ENCODE measurements at regions not wholly inside any gene's neighbourhood (a gene's known extent, or its start where the extent isn't known, plus 50 kb on each side); places are given as distances from the start of the nearest gene placed in this dataset.

DNA sequence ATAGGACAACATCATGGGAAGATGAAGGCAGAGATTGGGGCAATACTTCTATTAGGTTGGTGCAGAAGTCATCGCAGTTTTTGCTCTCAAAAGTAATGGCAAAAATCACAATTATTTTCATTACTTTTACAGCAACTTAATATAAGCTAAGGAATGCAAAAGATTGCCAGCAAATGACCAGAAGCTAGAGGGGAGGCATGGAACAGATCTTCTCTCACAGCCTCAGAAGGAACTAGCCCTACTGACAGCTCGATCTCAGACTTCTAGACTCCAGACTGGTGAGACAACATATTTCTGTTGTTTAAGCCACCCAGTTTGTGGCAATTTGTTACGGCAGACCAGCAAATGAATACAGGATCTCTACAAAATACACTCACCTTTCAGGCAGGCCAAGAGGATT lies 348.5 kb upstream of the TBX3 start:
- no peak overlapping the region for H2AK5ac ChIP-seq (ENCODE audit: low read depth, low read length)
- no peak overlapping the region for H3K4me3 ChIP-seq (ENCODE audit: extremely low read depth in 1 of 4, insufficient read depth in 2 of 4, low read depth in 3 of 4, low read length in 4 of 4)
- H3K4me2 ChIP-seq (ENCODE audit: insufficient read depth in 1 of 2, low read depth in 2 of 2, low read length in 2 of 2), result no peak overlapping the region
- no peak overlapping the region for H3K18ac ChIP-seq (ENCODE audit: extremely low read depth, low read length)
- CTCF ChIA-PET (ENCODE audit: partially characterized antibody), result no interaction called here
- H2BK15ac ChIP-seq (ENCODE audit: low read length), result no peak overlapping the region
- POLR2A ChIA-PET (ENCODE audit: partially characterized antibody), result no interaction called here
- DNase-seq (ENCODE audit: low read depth in 1 of 2, low spot score in 2 of 2), result no peak
- H3K79me2 ChIP-seq (ENCODE audit: control insufficient read depth in 1 of 2, insufficient read depth in 2 of 2, low read length in 2 of 2), result no peaks in the 10 kb centered on the region
- TF ChIP-seq RFX5 (IDR thresholded peaks at IDR 0.05; ENCODE audit: borderline replicate concordance, low read depth, low read length) (no peak), CBX5 (IDR thresholded peaks at IDR 0.05; ENCODE audit: low read depth, low read length) (no peak), ZNF274 (IDR thresholded peaks at IDR 0.05; ENCODE audit: borderline replicate concordance, extremely low read depth, low read length) (no peak), TEAD4 (IDR thresholded peaks at IDR 0.05; ENCODE audit: low read depth, low read length) (no peak)
- no peaks in the 10 kb centered on the region for H3K4me1 ChIP-seq (replicated peaks in 1 of 4; ENCODE audit: control insufficient read depth in 3 of 4, insufficient read depth in 4 of 4, low read length in 3 of 4)
- no peak overlapping the region for H2BK5ac ChIP-seq (ENCODE audit: low read depth, low read length)
- 95% methylated on average over 3 of the region's 3 CpGs; no CpG with 5 or more reads in 1 of the 2 experiments for WGBS, 2 experiments (ENCODE audit: extremely low coverage in 1 of 2, insufficient coverage in 1 of 2, insufficient read length in 1 of 2, insufficient replicate concordance in 2 of 2, low coverage in 1 of 2, low lambda C conversion rate in 2 of 2, missing lambda C conversion rate in 1 of 2)
- FAIRE-seq, result no peak
- no peak overlapping the region for H4K5ac ChIP-seq (ENCODE audit: insufficient read length, low read depth, low read length)
- H2BK120ac ChIP-seq (replicated peaks; ENCODE audit: low read depth, low read length), result no peak overlapping the region
- no peak overlapping the region for H3K14ac ChIP-seq (ENCODE audit: insufficient read length)
- H3K79me1 ChIP-seq (ENCODE audit: low read depth, low read length), result no peaks in the 10 kb centered on the region
- no peaks in the 10 kb centered on the region for H3K36me3 ChIP-seq (ENCODE audit: control insufficient read depth in 2 of 4, insufficient read depth in 4 of 4, low read length in 3 of 4)
- H2BK12ac ChIP-seq (ENCODE audit: low read depth, low read length), result no peak overlapping the region
- H2AFZ ChIP-seq (ENCODE audit: low read length), result no peak overlapping the region
- H4K20me1 ChIP-seq (replicated peaks in 1 of 2; ENCODE audit: control insufficient read depth in 1 of 2, insufficient read depth in 2 of 2, low read length in 2 of 2), result no peaks in the 10 kb centered on the region
- H4K91ac ChIP-seq (replicated peaks; ENCODE audit: insufficient read length, low read length), result no peak overlapping the region
- H3K27me3 ChIP-seq (replicated peaks in 1 of 4; ENCODE audit: control insufficient read depth in 3 of 4, extremely low read depth in 1 of 4, insufficient read depth in 3 of 4, low read length in 3 of 4), result no peaks in the 10 kb centered on the region
- H2BK20ac ChIP-seq (ENCODE audit: low read length), result no peak overlapping the region
- H3K9ac ChIP-seq (replicated peaks in 1 of 4; ENCODE audit: extremely low read depth in 1 of 4, low read depth in 3 of 4, low read length in 3 of 4), result no peak overlapping the region
- no peaks in the 10 kb centered on the region for H3K9me3 ChIP-seq (ENCODE audit: insufficient read depth in 2 of 2, low read depth in 1 of 2, low read length in 1 of 2)
- no peak overlapping the region for H3K56ac ChIP-seq (replicated peaks; ENCODE audit: insufficient read length, low read depth, low read length)
- no peak overlapping the region for H3K27ac ChIP-seq (ENCODE audit: low read depth, low read length)
- no peak overlapping the region for H3K23ac ChIP-seq (ENCODE audit: insufficient read length)
- no peaks in the 10 kb centered on the region for H3K23me2 ChIP-seq (ENCODE audit: low read depth, low read length)
- no peak overlapping the region for H4K8ac ChIP-seq (ENCODE audit: extremely low read depth, insufficient read depth, low read length)
- H3K4ac ChIP-seq (replicated peaks; ENCODE audit: insufficient read length, low read depth, low read length), result no peak overlapping the region

Data from H1 (cell line).